K562 (cell line): ENCODE measurements at regions not wholly inside any gene's neighbourhood (a gene's known extent, or its start where the extent isn't known, plus 50 kb on each side); places are given as distances from the start of the nearest gene placed in this dataset.
A peak's percentile ranks its signal among the peaks of the same experiment; 100 is the strongest.

Experiments used
- ATAC-seq: fragments of 200-7000 bp; cut with Tn5 transposase; 3 replicates; pipeline ENCODE4 v1.9.1; 2020; ENCODE audit warnings: moderate library complexity
- BruUV-seq: library from RNA; stranded (reverse); fragments of 400-500 nt; replicated peaks from 2 replicates; lab custom pipeline; 2021; lab: Mats Ljungman, UMichigan
- CTCF ChIA-PET: fragments of 300-600 bp; formaldehyde crosslinking; extraction: SDS; loops from one replicate; lab custom pipeline; 2021; ENCODE audit warnings: low intra/inter-chr PET ratio; lab: Yijun Ruan, JAX
- POLR2A ChIA-PET: fragments of 300-600, 350-650 bp; sonication (Branson Sonifier 250); formaldehyde crosslinking; extraction: SDS; loops from one replicate; lab custom pipeline; 2021; ENCODE audit warnings: antibody characterized with exemption, inconsistent platforms; lab: Yijun Ruan, JAX
- DNase-seq, 4 experiments: peaks; one replicate each; pipeline versions ENCODE4 v3.0.0 to v3.0.0-alpha.2; 2011 to 2018; ENCODE audit warnings: low spot score in 3 of 4, mixed read lengths in 3 of 4; ENCODE audit errors: extremely low read depth in 1 of 4
- FAIRE-seq: peaks from 2 replicates; lab custom pipeline; 2011; peaks lifted over from hg19 to GRCh38; lab: Jason Lieb, UNC
- H2AFZ ChIP-seq: 2 replicates; pipeline ENCODE4 v1.6.0; 2011; ENCODE audit warnings: low read depth, low read length, control low read depth, inconsistent platforms
- H3K27ac ChIP-seq: fragments of 200-600 bp; 3 replicates; pipeline ENCODE4 v1.8.0; 2011; ENCODE audit warnings: low read depth, mild to moderate bottlenecking, control low read depth, inconsistent platforms, low read length, moderate library complexity, mixed read lengths; ENCODE audit errors: extremely low read depth
- H3K27me3 ChIP-seq, 2 experiments: fragments of 300-600 bp in 1 of 2; 2 replicates in 1 of 2; 3 replicates in 1 of 2; pipeline versions ENCODE4 v1.6.0 to v1.8.0; 2011; ENCODE audit warnings: inconsistent platforms in 2 of 2, low read length in 2 of 2, mild to moderate bottlenecking in 1 of 2, mixed read lengths in 1 of 2, moderate library complexity in 1 of 2; ENCODE audit not compliant: control insufficient read depth in 2 of 2, insufficient read depth in 2 of 2
- H3K36me3 ChIP-seq: fragments of 300-600 bp; 3 replicates; pipeline ENCODE4 v1.8.0; 2011; ENCODE audit warnings: mild to moderate bottlenecking, low read length, inconsistent platforms; ENCODE audit not compliant: control insufficient read depth, insufficient read depth
- H3K4me1 ChIP-seq, 2 experiments: fragments of 200-600 bp in 1 of 2; replicated peaks in 1 of 2; 2 replicates in 1 of 2; 3 replicates in 1 of 2; pipeline versions ENCODE4 v1.5.1 to v1.8.0; 2011; ENCODE audit warnings: inconsistent platforms in 2 of 2, low read length in 2 of 2, mild to moderate bottlenecking in 1 of 2, mixed read lengths in 1 of 2, moderate library complexity in 1 of 2; ENCODE audit not compliant: control insufficient read depth in 2 of 2, insufficient read depth in 2 of 2
- H3K4me2 ChIP-seq: 2 replicates; pipeline ENCODE4 v1.6.1; 2011; ENCODE audit warnings: low read length, control low read depth, inconsistent platforms, mixed read lengths; ENCODE audit not compliant: insufficient read depth
- H3K4me3 ChIP-seq: fragments of 200-600 bp; sonication (generic), shearing (Covaris generic); 2 replicates; pipeline ENCODE4 v1.5.1; 2016; ENCODE audit warnings: control low read depth, inconsistent platforms
- H3K79me2 ChIP-seq: fragments of 200-600 bp; 3 replicates; pipeline ENCODE4 v1.8.0; 2011; ENCODE audit warnings: low read length, inconsistent platforms; ENCODE audit not compliant: control insufficient read depth, insufficient read depth
- H3K9ac ChIP-seq, 2 experiments: 2 replicates each; pipeline versions ENCODE4 v1.6.0 to v1.6.1; 2011; ENCODE audit warnings: low read depth in 2 of 2, low read length in 2 of 2, control low read depth in 1 of 2, inconsistent platforms in 1 of 2, mild to moderate bottlenecking in 1 of 2, mixed read lengths in 1 of 2; ENCODE audit not compliant: insufficient read depth in 1 of 2
- H3K9me1 ChIP-seq: one replicate; pipeline ENCODE4 v1.6.0; 2011; ENCODE audit warnings: inconsistent platforms, mild to moderate bottlenecking, low read length, moderate library complexity; ENCODE audit not compliant: control insufficient read depth, insufficient read depth
- H3K9me3 ChIP-seq: replicated peaks from 2 replicates; pipeline ENCODE4 v1.5.1; 2011; ENCODE audit warnings: low read depth, low read length, inconsistent platforms; ENCODE audit not compliant: control insufficient read depth, insufficient read depth
- H4K20me1 ChIP-seq: replicated peaks from 2 replicates; pipeline ENCODE4 v1.6.1; 2011; ENCODE audit warnings: low read length, inconsistent platforms, mixed read lengths; ENCODE audit not compliant: control insufficient read depth, insufficient read depth
- ARID4B ChIP-seq: sonication (generic); formaldehyde crosslinking; IDR thresholded peaks from 2 replicates; pipeline ENCODE4 v1.8.0; 2022; ENCODE audit warnings: mild to moderate bottlenecking, missing genetic modification reagents
- CEBPB ChIP-seq: fragments of 450-650 bp; IDR thresholded peaks from 2 replicates; pipeline ENCODE4 v1.6.1; 2016; ENCODE audit warnings: missing genetic modification characterization, missing compliant biosample characterization
- MITF ChIP-seq: IDR thresholded peaks from 2 replicates; pipeline ENCODE4 v1.6.1; 2014; ENCODE audit warnings: antibody characterized with exemption
- ZFP30 ChIP-seq: fragments of 250-450 bp; sonication (Bioruptor Pico); IDR thresholded peaks from 2 replicates; pipeline ENCODE4 v1.8.0; 2022; ENCODE audit warnings: moderate library complexity, mild to moderate bottlenecking, inconsistent platforms, borderline replicate concordance
- ZKSCAN8 ChIP-seq: fragments of 200-800 bp; sonication (Bioruptor generic); IDR thresholded peaks from 2 replicates; pipeline ENCODE4 v1.6.1; 2016; ENCODE audit warnings: missing genetic modification characterization, missing compliant biosample characterization
- WGBS: fragments of 100-300 bp; shearing (Covaris generic); methylation state at CpG from one replicate; pipeline ENCODE4 v1.1.6; 2016; ENCODE audit warnings: low coverage, mixed read lengths; ENCODE audit not compliant: insufficient coverage; ENCODE audit errors: missing lambda C conversion rate; 5-methylcytosine and 5-hydroxymethylcytosine counted together
- in situ Hi-C: fragments of 300-500 bp; cut with MboI; formaldehyde crosslinking; loops from 4 replicates; pipeline ENCODE4 v1.15.0; 2018; ENCODE audit warnings: inconsistent platforms, mixed read lengths
- intact Hi-C: fragments of 100-400 bp; cut with micrococcal nuclease; formaldehyde crosslinking; loops from 2 replicates; pipeline ENCODE4 v1.14.2; 2022

GRCh38 chr10:61825628-61826027, 75.9 kb upstream of the ARID5B start (continued):
- TF ChIP-seq ARID4B (CRISPR knock-in tag) (no peak), ZFP30 (CRISPR knock-in tag) (no peak), MITF (no peak)

- in situ Hi-C loops (no loop called here), intact Hi-C loops (no loop called here)
- no peaks in the 10 kb centered on the region; the same call in 2 of the 3 replicates for H3K36me3 ChIP-seq
- no peak overlapping the region for H3K4me3 ChIP-seq
- WGBS: 50% methylated on average over 1 of the region's 1 CpG
- H3K4me2 ChIP-seq: 0 out of 2 replicates have a peak overlapping the region, but pooled peaks have one; percentile 2
- no peak for TF ChIP-seq ZKSCAN8
- TF ChIP-seq CEBPB (tag): peak; percentile 52
- H3K27me3 ChIP-seq: no peaks in the 10 kb centered on the region
- no peak overlapping the region for H3K9ac ChIP-seq
- peaks cover 9% of the 10 kb centered on the region for H3K9me3 ChIP-seq
- ChIA-PET POLR2A (interaction anchor here (0.6 kb wide), 1 partner anchor 10 kb away, joined by 3 read pairs; no protein-coding TSS in a partner anchor), CTCF (no interaction called here)
- no TSS peak for BruUV-seq
- H3K9me1 ChIP-seq: no peaks in the 10 kb centered on the region
- FAIRE-seq: no peak
- peaks cover 16 to 30% of the 10 kb centered on the region in 2 experiments; a peak in 4 of 5 replicates for H3K4me1 ChIP-seq
- peak overlapping the region; percentile 21; the same call in 1 of the 2 replicates for H2AFZ ChIP-seq
- ATAC-seq: no peak
- no peak overlapping the region for H3K27ac ChIP-seq
- DNase-seq: no peak
- no peaks in the 10 kb centered on the region for H3K79me2 ChIP-seq
- no peaks in the 10 kb centered on the region for H4K20me1 ChIP-seq
These were observed 73.5 kb upstream of the ARID5B start for GRCh38 chr10:61828034-61828433.
